ENCODE measurements at regions not wholly inside any gene's neighbourhood (a gene's known extent, or its start where the extent isn't known, plus 50 kb on each side); places are given as distances from the start of the nearest gene placed in this dataset.

DNA sequence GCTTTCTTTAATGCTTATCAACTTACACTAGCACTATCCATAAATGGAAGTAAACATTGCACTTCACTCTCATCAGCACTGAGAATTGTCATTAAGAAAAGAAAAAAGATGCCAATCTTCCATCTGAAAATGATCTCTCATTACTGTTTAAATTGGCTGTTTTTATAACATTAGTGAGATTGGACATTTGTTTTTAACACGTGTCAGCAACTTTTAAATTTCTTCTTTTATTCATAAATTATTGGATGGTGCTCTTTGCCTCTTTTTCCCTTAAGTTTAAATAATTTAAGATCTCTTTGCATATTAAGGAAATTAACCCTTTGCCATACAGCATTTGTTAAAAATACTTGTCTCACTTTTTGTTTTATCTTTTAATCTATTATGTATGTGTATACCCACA, 146.5 kb upstream of the CHST9 start:
- BruUV-seq (replicated peaks): no TSS peak

More for the DNA sequence above, 146.5 kb upstream of the CHST9 start:
- H3K79me1 ChIP-seq (ENCODE audit: low read depth in 1 of 2, low read length in 2 of 2): no peaks in the 10 kb centered on the region
- H3K9ac ChIP-seq (ENCODE audit: low read depth, low read length): no peak overlapping the region
- H3K27me3 ChIP-seq (ENCODE audit: control insufficient read depth, insufficient read depth, low read length): no peaks in the 10 kb centered on the region
- no peak overlapping the region for H2AK9ac ChIP-seq (replicated peaks; ENCODE audit: low read depth, low read length, poor library complexity)
- no CpG with 5 or more reads among the region's 1 CpG for WGBS, 2 experiments (ENCODE audit: extremely low coverage in 2 of 2, insufficient read length in 1 of 2)
- no peak overlapping the region for H3K18ac ChIP-seq (ENCODE audit: low read depth, low read length)
- DNase-seq (no peak), ATAC-seq (ENCODE audit: low read depth) (no peak)
- no peak overlapping the region for H3K4me3 ChIP-seq (ENCODE audit: insufficient read depth, low read depth, low read length)
- no peak overlapping the region for H3K4ac ChIP-seq (ENCODE audit: low read depth, low read length)
- dilution Hi-C loops (cut with HindIII; ENCODE audit: low sequenced_read_pairs, unreplicated experiment): no loop called here
- H2BK120ac ChIP-seq (ENCODE audit: low read depth, low read length): no peak overlapping the region
- no peak overlapping the region for H4K91ac ChIP-seq (ENCODE audit: insufficient read depth, low read depth, low read length)
- H3K4me2 ChIP-seq (ENCODE audit: low read depth, low read length): no peak overlapping the region
- ChIA-PET CTCF (interaction anchor here (0.6 kb wide), 1 partner anchor 146 kb away, joined by 3 read pairs; no protein-coding TSS in a partner anchor), POLR2A (ENCODE audit: unreplicated experiment) (no interaction called here)
- H4K20me1 ChIP-seq (ENCODE audit: insufficient read depth, low read length): no peaks in the 10 kb centered on the region
- H4K5ac ChIP-seq (ENCODE audit: low read depth, low read length): no peak overlapping the region
- no peaks in the 10 kb centered on the region for H3K36me3 ChIP-seq (ENCODE audit: control insufficient read depth, insufficient read depth, low read length)
- H2AK5ac ChIP-seq (ENCODE audit: low read depth, low read length): no peak overlapping the region
- H3K14ac ChIP-seq (replicated peaks; ENCODE audit: low read depth, low read length): no peak overlapping the region
- no peak overlapping the region for H2BK15ac ChIP-seq (ENCODE audit: low read depth, low read length)
- in situ Hi-C loops (cut with MboI; ENCODE audit: low sequenced_read_pairs): no loop called here
- no peak overlapping the region for H3K27ac ChIP-seq (ENCODE audit: insufficient read depth, low read length)
- no peak overlapping the region for H2BK5ac ChIP-seq (ENCODE audit: low read depth, low read length, poor library complexity, severe bottlenecking)
- no peaks in the 10 kb centered on the region for H3K9me1 ChIP-seq (ENCODE audit: insufficient read depth, low read length)
- H3K23ac ChIP-seq (ENCODE audit: low read depth, low read length): no peak overlapping the region
- no peak overlapping the region for H4K8ac ChIP-seq (ENCODE audit: low read depth in 2 of 2, low read length in 2 of 2)
- H3K4me1 ChIP-seq (ENCODE audit: control insufficient read depth, insufficient read depth, low read length): no peaks in the 10 kb centered on the region
- no peak overlapping the region for H3K56ac ChIP-seq (ENCODE audit: extremely low read depth, insufficient read depth, low read length)
- no peak overlapping the region for H2AFZ ChIP-seq (replicated peaks; ENCODE audit: low read length, poor library complexity)
- 0 out of 2 replicates have a peak, but pooled peaks cover 2% of the 10 kb centered on the region for H3K9me3 ChIP-seq (ENCODE audit: control insufficient read depth, insufficient read depth, low read length)
- H2BK20ac ChIP-seq (ENCODE audit: low read depth, low read length): no peak overlapping the region
- intact Hi-C loops (cut with micrococcal nuclease): no loop called here
- TF ChIP-seq RFX5 (IDR thresholded peaks at IDR 0.05; ENCODE audit: low read depth, low read length) (no peak), MAFK (IDR thresholded peaks at IDR 0.05; ENCODE audit: low read depth, low read length) (peak; percentile 77)
